Motor neuron (in vitro differentiated cells): ENCODE measurements at regions not wholly inside any gene's neighbourhood (a gene's known extent, or its start where the extent isn't known, plus 50 kb on each side); places are given as distances from the start of the nearest gene placed in this dataset.

ENCODE experiments used
- ATAC-seq, 8 experiments: fragments of 200-7000 bp; cut with Tn5 transposase; replicated peaks in 6 of 8; 2 replicates each; pipeline ENCODE4 v1.8.0; 2021; ENCODE audit warnings: mild to moderate bottlenecking in 8 of 8, moderate library complexity in 8 of 8
- H3K27ac ChIP-seq, 2 donors: fragments of 250-450 bp; sonication (Bioruptor Pico); 2 replicates each; pipeline ENCODE4 v1.9.0; 2021; ENCODE audit warnings: antibody characterized with exemption in 2 of 2, mild to moderate bottlenecking in 2 of 2, moderate library complexity in 1 of 2
- H3K4me1 ChIP-seq, 2 donors: fragments of 250-450 bp; sonication (Bioruptor Pico); replicated peaks in 1 of 2; 2 replicates each; pipeline ENCODE4 v1.6.1; 2021; ENCODE audit warnings: antibody characterized with exemption in 2 of 2, mild to moderate bottlenecking in 2 of 2, moderate library complexity in 1 of 2
- H3K4me3 ChIP-seq, 5 donors: fragments of 250-450 bp; sonication (Bioruptor Pico); 2 replicates each; pipeline ENCODE4 v1.9.0; 2021; ENCODE audit warnings: antibody characterized with exemption in 5 of 5, mild to moderate bottlenecking in 5 of 5, moderate library complexity in 4 of 5
- WGBS, 10 experiments: fragments of 450-650 bp; shearing (Covaris generic); methylation state at CpG; one replicate each; pipeline ENCODE4 v1.0.0; 2022; 5-methylcytosine and 5-hydroxymethylcytosine counted together
- in situ Hi-C, 9 experiments: fragments of 400-800 bp; cut with MboI; loops; one replicate each; pipeline ENCODE4 v1.15.0; 2021; ENCODE audit warnings: low sequenced_read_pairs in 9 of 9, low pct_unique_long_range_greater_than_20kb in 2 of 9; ENCODE audit not compliant: unreplicated experiment in 9 of 9

DNA sequence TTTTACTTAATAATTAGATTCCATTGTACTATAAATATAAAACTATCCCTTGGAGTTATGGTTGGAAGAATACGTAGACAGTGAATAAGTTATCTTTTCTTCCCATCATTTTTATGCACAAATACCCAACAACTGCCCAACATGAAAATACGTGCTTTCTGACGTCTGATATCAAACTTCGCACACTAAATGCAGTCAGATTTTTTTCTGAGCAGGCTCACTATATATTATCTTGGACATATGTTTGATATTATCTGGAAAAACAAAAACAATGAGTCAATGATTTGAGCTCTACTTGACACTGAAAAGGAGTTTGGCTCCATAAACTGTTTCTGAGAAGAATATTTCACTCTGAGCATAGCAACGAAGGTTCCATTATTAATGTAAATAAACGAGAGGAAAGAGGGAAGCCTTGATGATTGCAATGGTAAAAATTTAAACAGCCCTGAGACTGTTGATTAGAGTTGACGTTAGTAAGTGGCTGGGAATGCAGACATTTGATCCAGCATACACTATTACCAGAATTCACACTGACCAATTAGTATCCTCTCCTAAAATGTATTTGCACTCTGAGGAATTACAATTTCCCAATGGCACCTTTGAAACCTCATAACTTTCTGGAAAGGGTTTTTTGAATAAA is 1090.0 kb downstream of the EPHA7 start:
- H3K4me3 ChIP-seq = no peak overlapping the region
- no peak for ATAC-seq
- WGBS, 10 experiments = 5 to 96% (median 73%) methylated on average over 1 to 7 of the region's 7 CpGs
- H3K4me1 ChIP-seq = peaks cover 0 to 6% of the 10 kb centered on the region in 2 donors
- in situ Hi-C loops = no loop called here
- no peak overlapping the region for H3K27ac ChIP-seq

DNA sequence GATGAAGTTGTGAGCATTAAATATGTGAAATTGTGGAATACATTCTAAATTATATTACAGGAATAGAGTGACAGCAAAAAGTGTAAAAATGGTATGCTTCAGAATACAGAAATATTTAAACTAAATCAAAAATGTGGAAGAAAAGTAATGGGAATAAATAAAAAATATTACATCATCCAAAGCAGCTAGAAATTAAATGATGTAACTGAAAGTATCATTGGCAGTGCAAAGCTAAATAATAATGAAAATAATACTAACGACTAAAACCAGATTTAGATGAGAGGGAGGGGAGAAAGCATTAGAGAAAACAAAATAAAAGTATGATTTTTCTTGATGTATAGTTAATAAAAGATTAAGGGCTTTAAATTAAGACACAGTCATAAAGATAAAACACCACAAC is 1104.0 kb downstream of the EPHA7 start:
- no peak for ATAC-seq
- WGBS, 10 experiments = 0 to 100% (median 82%) methylated on average over 1 of the region's 1 CpG
- no peak overlapping the region for H3K4me3 ChIP-seq
- H3K27ac ChIP-seq = no peak overlapping the region
- in situ Hi-C loops = no loop called here
- no peaks in the 10 kb centered on the region for H3K4me1 ChIP-seq

DNA sequence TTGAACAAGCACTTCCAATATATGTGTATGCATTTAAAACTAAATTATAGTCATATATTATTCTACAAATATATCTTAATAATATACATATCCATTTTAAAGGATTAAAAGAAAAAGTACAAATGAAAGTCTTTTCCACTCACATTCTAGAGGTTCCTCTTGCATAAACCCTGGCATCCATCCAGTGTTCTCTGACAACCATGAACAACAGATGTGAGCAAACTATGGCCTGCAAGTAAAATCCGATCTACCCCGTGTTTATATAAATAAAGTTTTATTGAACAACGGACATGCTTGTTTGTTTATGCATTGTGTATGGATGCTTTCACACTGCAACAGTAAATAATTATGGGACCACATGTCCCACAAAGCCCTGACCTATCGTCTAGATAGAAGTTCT is 1122.3 kb downstream of the EPHA7 start:
- WGBS, 10 experiments = 3 to 100% (median 84%) methylated on average over 1 to 4 of the region's 4 CpGs; no CpG with 5 or more reads in 1 of the 10 experiments
- no peak overlapping the region for H3K27ac ChIP-seq
- H3K4me1 ChIP-seq = no peaks in the 10 kb centered on the region
- no peak overlapping the region for H3K4me3 ChIP-seq
- ATAC-seq = no peak
- in situ Hi-C loops = no loop called here

DNA sequence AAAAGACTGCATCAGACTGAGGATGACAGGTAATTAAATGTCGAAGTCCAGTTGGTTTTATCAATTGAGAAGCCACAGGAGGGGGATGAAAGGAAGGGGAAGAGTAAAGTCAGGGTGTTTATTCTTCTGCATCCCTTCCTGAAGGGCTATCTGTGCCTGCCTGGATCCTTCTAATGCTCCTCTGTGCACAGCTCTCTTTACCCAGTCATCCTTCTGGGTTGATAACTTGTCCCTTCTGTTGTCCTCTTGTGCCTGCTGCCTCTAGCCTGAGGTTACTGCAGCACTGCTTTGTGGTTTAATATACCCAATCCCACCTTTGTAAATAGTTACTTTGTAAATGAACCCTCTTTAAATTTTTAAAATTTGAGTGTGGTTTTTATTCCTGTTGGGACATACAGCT is 1127.3 kb downstream of the EPHA7 start:
- ATAC-seq = no peak
- Histone ChIP-seq H3K27ac (no peak overlapping the region), H3K4me1 (no peaks in the 10 kb centered on the region), H3K4me3 (no peak overlapping the region)
- in situ Hi-C loops = no loop called here
- 0 to 100% (median 42%) methylated on average over 1 of the region's 1 CpG; no CpG with 5 or more reads in 2 of the 10 experiments for WGBS, 10 experiments

DNA sequence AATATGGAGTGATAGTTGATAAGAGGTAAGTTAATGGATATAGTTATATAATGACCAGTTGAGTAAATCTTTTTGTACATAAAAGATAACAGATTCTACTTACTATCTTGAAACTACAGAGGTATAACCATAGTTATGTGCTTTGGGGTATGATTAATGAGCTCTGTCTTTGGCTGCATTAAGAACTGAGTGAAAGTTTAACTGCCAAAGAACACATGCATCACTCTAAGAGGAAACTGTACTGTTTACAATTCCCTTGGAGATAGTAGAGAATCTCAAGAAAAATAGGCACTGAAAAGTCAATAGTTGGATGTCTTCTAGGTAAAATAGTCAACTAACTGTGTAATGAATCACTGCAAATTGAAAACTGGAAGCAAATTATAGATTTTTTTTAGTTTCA is 1129.5 kb downstream of the EPHA7 start:
- no peak overlapping the region for H3K27ac ChIP-seq
- H3K4me1 ChIP-seq = no peaks in the 10 kb centered on the region
- in situ Hi-C loops = no loop called here
- peak in 5 of 8 experiments; percentile 27 to 80 (median 54) for ATAC-seq
- no peak overlapping the region for H3K4me3 ChIP-seq

DNA sequence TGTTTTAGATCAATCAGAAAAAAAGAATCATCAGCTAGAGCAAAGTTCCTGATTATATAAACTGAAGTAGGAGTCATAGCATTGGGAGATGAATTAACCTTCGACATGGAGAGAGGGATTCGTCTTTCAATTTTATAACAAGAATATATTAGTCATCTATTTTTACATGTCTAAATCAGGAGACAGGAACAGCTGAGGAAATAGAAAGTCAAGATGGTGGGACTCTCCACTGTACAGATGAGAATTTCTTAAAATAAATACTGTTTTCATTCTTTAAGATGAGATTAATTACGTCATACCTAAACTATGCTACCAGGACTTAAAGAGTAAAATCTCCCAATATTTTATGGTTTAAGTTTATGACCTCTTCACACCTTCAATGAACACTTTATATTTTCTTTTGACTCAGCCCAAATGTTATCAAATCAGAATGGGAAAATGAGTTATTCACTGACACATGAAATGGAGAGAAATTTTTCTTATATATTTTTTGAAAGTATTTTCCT is 1137.7 kb downstream of the EPHA7 start:
- 0 to 100% (median 42%) methylated on average over 1 to 3 of the region's 3 CpGs for WGBS, 10 experiments
- Histone ChIP-seq H3K27ac (no peak overlapping the region), H3K4me3 (no peak overlapping the region), H3K4me1 (no peaks in the 10 kb centered on the region)
- ATAC-seq = no peak
- in situ Hi-C loops = no loop called here

DNA sequence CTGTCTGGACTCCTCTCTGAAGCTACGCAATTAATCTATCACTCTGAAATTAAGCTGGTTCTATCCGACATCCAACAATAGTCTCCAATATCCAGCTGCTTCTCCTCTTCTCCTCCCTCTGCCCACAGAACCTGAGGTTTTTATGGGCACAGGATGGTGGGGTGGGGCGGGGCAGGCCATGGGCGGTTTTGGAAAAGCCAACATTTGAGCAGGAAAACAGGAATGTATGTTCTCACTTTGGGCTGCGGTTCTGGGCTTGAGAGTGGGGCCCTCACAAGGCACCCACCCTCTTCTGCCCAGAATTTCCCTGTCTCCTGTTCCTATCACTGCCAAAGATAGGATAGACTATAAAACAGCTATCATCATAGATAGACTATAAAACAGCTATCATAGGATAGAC is 1144.2 kb downstream of the EPHA7 start:
- 8 to 83% (median 20%) methylated on average over 1 to 3 of the region's 5 CpGs; no CpG with 5 or more reads in 5 of the 10 experiments for WGBS, 10 experiments
- in situ Hi-C loops = no loop called here
- H3K27ac ChIP-seq = no peak overlapping the region
- H3K4me3 ChIP-seq = no peak overlapping the region
- H3K4me1 ChIP-seq = peaks cover 0 to 2% of the 10 kb centered on the region in 2 donors
- ATAC-seq = no peak

DNA sequence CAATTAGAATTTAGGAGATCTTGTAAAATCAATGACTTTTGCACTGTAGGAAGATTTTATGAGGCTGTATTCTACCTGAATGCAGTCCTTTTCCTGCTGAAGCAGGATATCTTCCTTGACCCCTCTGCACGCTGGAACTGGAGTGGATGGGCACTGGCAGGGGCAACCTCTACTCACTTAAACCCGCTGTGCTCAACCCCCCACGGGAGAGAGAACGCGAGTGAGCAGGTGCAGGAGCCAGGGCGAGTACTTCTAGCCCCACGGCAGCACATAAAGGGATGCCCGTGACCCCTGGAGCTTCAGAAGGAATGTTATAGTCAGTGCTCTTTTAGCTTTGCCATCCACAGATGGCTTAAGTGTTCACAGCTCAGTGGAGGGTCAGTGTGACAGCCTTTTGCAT is 1144.8 kb downstream of the EPHA7 start:
- in situ Hi-C loops = no loop called here
- ATAC-seq = no peak
- Histone ChIP-seq H3K4me3 (no peak overlapping the region), H3K4me1 (peaks cover 0 to 2% of the 10 kb centered on the region in 2 donors), H3K27ac (no peak overlapping the region)
- WGBS, 10 experiments = 35 to 94% (median 80%) methylated on average over 1 to 6 of the region's 8 CpGs; no CpG with 5 or more reads in 3 of the 10 experiments

DNA sequence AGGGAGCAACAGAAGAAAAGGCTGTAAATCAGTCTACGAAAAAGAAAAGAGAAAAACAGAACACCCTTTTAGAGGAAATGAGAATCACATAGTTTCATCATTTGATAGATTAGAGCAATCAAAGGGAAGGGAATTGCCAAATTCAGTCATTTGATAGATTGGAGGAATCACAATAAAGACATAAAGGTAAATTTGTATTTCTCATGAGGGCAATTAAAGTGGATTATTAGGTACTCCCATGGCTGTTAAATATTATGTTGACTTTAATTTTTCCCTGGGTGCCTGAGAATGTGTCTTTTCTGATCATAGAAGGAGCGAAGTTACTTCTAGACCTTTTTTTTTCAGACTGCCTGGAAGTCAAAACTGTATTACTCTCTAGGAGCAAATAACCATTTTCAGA is 1145.7 kb downstream of the EPHA7 start:
- WGBS, 10 experiments = 0 to 90% (median 74%) methylated on average over 1 to 2 of the region's 2 CpGs; no CpG with 5 or more reads in 1 of the 10 experiments
- Histone ChIP-seq H3K4me3 (no peak overlapping the region), H3K4me1 (peaks cover 0 to 2% of the 10 kb centered on the region in 2 donors), H3K27ac (no peak overlapping the region)
- in situ Hi-C loops = no loop called here
- peak in 3 of 8 experiments; percentile 24 to 64 (median 46) for ATAC-seq

DNA sequence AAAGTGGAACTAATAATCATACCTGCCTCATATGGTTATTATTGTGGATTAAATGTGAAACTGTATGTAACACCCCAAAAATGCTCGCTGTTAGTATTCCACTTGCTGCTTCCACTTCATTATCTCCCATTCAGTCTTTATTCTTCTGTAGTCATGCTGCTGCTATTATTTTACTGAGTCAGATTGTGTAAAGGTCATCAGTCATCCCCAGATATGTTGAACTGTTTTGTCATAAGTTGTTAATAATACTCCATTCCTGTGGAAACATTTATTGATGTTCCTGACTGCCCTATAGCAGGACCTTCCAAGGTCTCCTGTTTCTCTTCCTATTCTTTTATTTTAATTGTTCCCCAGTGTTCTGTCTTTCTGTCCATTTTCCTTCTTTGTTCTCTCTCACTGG is 1148.3 kb downstream of the EPHA7 start:
- peak in 2 of 8 experiments; percentile 32 to 47 for ATAC-seq
- H3K4me1 ChIP-seq = peaks cover 0 to 2% of the 10 kb centered on the region in 2 donors
- in situ Hi-C loops = no loop called here

DNA sequence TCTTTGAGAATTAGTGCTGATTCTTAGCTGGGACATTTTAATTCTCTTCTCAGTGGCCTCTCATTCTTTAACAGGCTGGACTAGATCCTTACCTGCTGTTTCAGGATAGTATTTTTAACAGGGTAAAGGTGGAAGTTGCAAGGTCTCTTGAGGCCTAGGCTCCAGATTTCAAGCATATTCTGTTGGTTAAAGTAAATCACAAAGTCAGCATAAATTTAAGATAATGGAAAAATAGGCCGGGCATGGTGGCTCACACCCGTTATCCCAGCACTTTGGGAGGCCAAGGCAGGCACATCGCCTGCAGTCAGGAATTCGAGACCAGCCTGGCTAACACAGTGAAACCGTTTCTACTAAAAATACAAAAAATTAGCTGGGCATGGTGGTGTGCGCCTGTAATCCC is 1149.0 kb downstream of the EPHA7 start:
- in situ Hi-C loops = no loop called here
- no peak overlapping the region for H3K4me3 ChIP-seq

More for the DNA sequence above, 1148.3 kb downstream of the EPHA7 start:
- WGBS, 10 experiments = 17 to 100% (median 86%) methylated on average over 1 of the region's 1 CpG; no CpG with 5 or more reads in 1 of the 10 experiments
- Histone ChIP-seq H3K4me3 (no peak overlapping the region), H3K27ac (no peak overlapping the region)

DNA sequence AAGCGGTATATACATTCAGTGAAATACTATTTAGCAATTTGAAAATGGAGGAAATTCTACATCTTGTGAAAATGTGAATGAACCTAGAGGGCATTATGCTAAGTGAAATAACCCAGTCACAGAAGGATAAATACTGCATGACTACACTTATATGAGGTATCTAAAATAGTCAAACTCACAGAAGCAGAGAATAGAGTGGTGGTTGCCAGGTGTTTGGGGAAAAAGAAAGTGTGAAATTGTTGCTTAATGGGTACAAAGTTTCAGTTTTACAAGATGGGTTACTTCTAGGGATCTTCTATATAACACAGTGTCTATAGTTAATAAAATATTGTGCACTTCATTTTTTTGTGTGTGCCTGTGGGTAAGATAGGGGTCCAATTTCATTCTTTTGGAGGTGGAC is 1152.0 kb downstream of the EPHA7 start:
- no peak overlapping the region for H3K27ac ChIP-seq
- in situ Hi-C loops = no loop called here
- H3K4me1 ChIP-seq = no peaks in the 10 kb centered on the region
- 0 to 100% (median 88%) methylated on average over 1 of the region's 1 CpG for WGBS, 10 experiments
- H3K4me3 ChIP-seq = no peak overlapping the region
- ATAC-seq = no peak

More for the DNA sequence above, 1149.0 kb downstream of the EPHA7 start:
- no peak for ATAC-seq
- Histone ChIP-seq H3K27ac (no peak overlapping the region), H3K4me1 (peaks cover 0 to 2% of the 10 kb centered on the region in 2 donors)
- 12 to 100% (median 92%) methylated on average over 1 to 6 of the region's 6 CpGs; no CpG with 5 or more reads in 2 of the 10 experiments for WGBS, 10 experiments

DNA sequence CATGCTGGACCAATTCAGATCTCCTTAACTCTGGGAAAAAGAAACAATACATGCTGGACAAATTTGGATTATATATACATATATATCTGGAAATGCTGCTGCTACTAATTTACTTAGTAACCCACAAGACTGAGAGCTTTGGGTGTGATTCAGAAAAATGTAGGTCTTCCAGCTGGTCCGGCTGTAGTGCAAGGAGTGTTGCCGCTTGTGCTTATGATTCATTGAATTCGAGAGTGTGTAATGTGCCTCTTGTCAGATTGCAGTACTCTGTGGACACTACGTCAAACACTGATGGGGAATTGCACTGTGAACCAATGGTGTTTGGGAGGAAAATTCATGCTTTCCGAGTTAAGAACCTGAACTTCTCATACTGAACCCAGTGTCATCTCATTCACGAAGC is 1155.5 kb downstream of the EPHA7 start:
- WGBS, 10 experiments = 0 to 79% (median 43%) methylated on average over 2 to 6 of the region's 6 CpGs; no CpG with 5 or more reads in 2 of the 10 experiments
- Histone ChIP-seq H3K4me3 (no peak overlapping the region), H3K27ac (no peak overlapping the region), H3K4me1 (no peaks in the 10 kb centered on the region)
- ATAC-seq = no peak
- in situ Hi-C loops = no loop called here

DNA sequence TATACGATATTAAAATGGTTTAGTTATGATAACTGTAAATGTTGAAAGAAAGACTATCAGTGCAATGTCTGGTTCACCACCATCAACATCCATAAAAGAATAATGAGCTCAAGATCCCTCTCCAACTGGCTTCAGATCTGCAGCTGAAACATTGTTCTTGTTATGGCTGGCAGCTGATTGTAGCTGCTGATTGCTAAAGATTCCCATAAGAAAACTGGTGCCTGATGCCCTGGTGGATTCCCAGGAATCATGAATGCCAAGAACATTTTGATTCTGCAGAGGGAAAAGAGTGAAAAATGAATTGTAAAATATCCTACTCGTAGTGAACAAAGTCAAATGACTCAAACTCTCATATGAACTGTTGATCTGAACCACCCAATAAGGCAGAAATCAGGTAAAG is 1160.2 kb downstream of the EPHA7 start:
- Histone ChIP-seq H3K27ac (no peak overlapping the region), H3K4me3 (no peak overlapping the region), H3K4me1 (no peaks in the 10 kb centered on the region)
- 0 to 100% (median 79%) methylated on average over 1 to 2 of the region's 2 CpGs for WGBS, 10 experiments
- in situ Hi-C loops = no loop called here
- no peak for ATAC-seq
